ENCODE measurements at regions not wholly inside any gene's neighbourhood (a gene's known extent, or its start where the extent isn't known, plus 50 kb on each side); places are given as distances from the start of the nearest gene placed in this dataset.
"Not testable (repeated sequence)": the region's sequence is repeated elsewhere in the genome, so short reads cannot be mapped to it uniquely, and the experiment has no call there.

- no peak overlapping the region for H3K27ac Mint-ChIP-seq (ENCODE audit: unreplicated experiment)
- peaks cover 4% of the 10 kb centered on the region for H3K36me3 Mint-ChIP-seq (ENCODE audit: unreplicated experiment)
- H3K4me1 Mint-ChIP-seq (ENCODE audit: low read depth, unreplicated experiment) = no peaks in the 10 kb centered on the region
- H3K4me3 Mint-ChIP-seq (ENCODE audit: unreplicated experiment) = no peak overlapping the region
- TF ChIP-seq, protein P1, sequence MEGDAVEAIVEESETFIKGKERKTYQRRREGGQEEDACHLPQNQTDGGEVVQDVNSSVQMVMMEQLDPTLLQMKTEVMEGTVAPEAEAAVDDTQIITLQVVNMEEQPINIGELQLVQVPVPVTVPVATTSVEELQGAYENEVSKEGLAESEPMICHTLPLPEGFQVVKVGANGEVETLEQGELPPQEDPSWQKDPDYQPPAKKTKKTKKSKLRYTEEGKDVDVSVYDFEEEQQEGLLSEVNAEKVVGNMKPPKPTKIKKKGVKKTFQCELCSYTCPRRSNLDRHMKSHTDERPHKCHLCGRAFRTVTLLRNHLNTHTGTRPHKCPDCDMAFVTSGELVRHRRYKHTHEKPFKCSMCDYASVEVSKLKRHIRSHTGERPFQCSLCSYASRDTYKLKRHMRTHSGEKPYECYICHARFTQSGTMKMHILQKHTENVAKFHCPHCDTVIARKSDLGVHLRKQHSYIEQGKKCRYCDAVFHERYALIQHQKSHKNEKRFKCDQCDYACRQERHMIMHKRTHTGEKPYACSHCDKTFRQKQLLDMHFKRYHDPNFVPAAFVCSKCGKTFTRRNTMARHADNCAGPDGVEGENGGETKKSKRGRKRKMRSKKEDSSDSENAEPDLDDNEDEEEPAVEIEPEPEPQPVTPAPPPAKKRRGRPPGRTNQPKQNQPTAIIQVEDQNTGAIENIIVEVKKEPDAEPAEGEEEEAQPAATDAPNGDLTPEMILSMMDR (IDR thresholded peaks at IDR 0.05; ENCODE audit: partially characterized antibody, unreplicated experiment) = no peak
- peaks cover 2% of the 10 kb centered on the region for H3K27me3 Mint-ChIP-seq (ENCODE audit: unreplicated experiment)
- H3K9me3 Mint-ChIP-seq (ENCODE audit: unreplicated experiment) = no peaks in the 10 kb centered on the region
- DNase-seq = no peak
Observed at GRCh38 chr20:54726687-54727300, 251.4 kb downstream of the DOK5 start.

DNA sequence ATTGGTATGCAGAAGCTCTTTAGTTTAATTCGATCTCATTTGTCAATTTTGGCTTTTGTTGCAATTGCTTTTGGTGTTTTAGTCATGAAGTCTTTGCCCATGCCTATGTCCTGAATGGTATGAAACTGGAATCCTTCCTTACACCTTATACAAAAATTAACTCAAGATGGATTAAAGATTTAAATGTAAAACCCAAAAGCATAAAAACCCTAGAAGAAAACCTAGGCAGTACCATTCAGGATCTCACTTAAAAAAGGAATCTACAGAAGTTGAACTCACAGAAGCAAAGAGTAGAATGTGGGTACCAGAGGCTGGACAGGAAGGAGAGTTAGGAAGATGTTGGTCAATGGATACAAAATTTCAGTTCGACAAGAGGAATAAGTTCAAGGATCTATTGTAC is 249.9 kb downstream of the DOK5 start:
- not testable (repeated sequence) for H3K9me3 Mint-ChIP-seq (ENCODE audit: unreplicated experiment)

DNA sequence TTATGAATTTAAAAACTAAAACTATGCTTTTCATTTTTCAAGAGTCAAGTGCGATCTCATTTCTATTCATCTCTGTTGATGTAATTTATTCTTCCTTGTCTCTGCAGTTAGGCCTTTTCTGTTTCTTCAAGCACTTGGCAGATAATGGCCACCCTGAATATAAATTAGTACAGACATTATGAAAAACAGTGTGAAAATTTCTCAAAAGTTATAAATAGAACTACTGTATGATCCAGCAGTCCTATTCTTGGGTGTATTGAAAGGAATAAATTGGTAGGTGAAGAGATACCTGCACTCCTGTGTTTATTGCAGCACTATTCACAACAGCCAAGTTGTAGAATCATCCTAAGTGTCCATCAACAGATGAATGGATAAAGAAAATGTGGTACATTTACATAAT is 248.3 kb downstream of the DOK5 start:
- Mint-ChIP-seq H3K4me1 (ENCODE audit: low read depth, unreplicated experiment) (no peaks in the 10 kb centered on the region), H3K4me3 (ENCODE audit: unreplicated experiment) (no peak overlapping the region), H3K27ac (ENCODE audit: unreplicated experiment) (no peak overlapping the region), H3K9me3 (ENCODE audit: unreplicated experiment) (no peaks in the 10 kb centered on the region), H3K36me3 (ENCODE audit: unreplicated experiment) (peaks cover 5% of the 10 kb centered on the region), H3K27me3 (ENCODE audit: unreplicated experiment) (peaks cover 2% of the 10 kb centered on the region)
- no peak for DNase-seq
- TF ChIP-seq, protein P1 (IDR thresholded peaks at IDR 0.05; ENCODE audit: partially characterized antibody, unreplicated experiment) = no peak

More for the DNA sequence above, 249.9 kb downstream of the DOK5 start:
- H3K36me3 Mint-ChIP-seq (ENCODE audit: unreplicated experiment); H3K4me3 Mint-ChIP-seq (ENCODE audit: unreplicated experiment); DNase-seq; H3K4me1 Mint-ChIP-seq (ENCODE audit: low read depth, unreplicated experiment); H3K27ac Mint-ChIP-seq (ENCODE audit: unreplicated experiment); H3K27me3 Mint-ChIP-seq (ENCODE audit: unreplicated experiment): not testable (repeated sequence)

GRCh38 chr20:54717983-54718382 is 242.6 kb downstream of the DOK5 start:
- no peak for DNase-seq
- TF ChIP-seq, protein P1 (IDR thresholded peaks at IDR 0.05; ENCODE audit: partially characterized antibody, unreplicated experiment) = no peak
- Mint-ChIP-seq H3K27me3 (ENCODE audit: unreplicated experiment) (no peaks in the 10 kb centered on the region), H3K27ac (ENCODE audit: unreplicated experiment) (no peak overlapping the region), H3K9me3 (ENCODE audit: unreplicated experiment) (no peaks in the 10 kb centered on the region), H3K4me3 (ENCODE audit: unreplicated experiment) (no peak overlapping the region), H3K36me3 (ENCODE audit: unreplicated experiment) (peaks cover 5% of the 10 kb centered on the region), H3K4me1 (ENCODE audit: low read depth, unreplicated experiment) (peaks cover 7% of the 10 kb centered on the region)

DNA sequence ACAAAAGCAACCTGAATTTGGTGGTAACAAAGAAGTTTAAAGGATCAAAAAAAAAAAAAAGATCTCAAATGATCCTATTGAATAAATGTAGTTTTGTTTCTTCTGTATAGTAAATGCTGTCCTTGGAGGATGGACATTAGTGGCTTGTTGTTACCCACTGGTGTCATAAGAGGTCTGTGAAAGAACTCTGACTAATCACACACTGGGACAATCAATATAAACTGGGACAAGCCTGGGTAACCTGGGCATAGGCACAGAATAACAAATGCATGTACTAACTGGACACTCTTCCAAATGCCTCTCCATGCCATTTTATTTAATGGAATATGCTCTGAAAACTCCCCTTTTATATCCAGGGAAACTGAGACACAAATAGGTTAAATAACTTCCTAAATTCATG is 241.4 kb downstream of the DOK5 start:
- TF ChIP-seq, protein P1 (IDR thresholded peaks at IDR 0.05; ENCODE audit: partially characterized antibody, unreplicated experiment) = no peak
- peaks cover under 1% of the 10 kb centered on the region for H3K36me3 Mint-ChIP-seq (ENCODE audit: unreplicated experiment)
- H3K4me3 Mint-ChIP-seq (ENCODE audit: unreplicated experiment) = no peak overlapping the region
- no peaks in the 10 kb centered on the region for H3K9me3 Mint-ChIP-seq (ENCODE audit: unreplicated experiment)
- H3K27me3 Mint-ChIP-seq (ENCODE audit: unreplicated experiment) = no peaks in the 10 kb centered on the region
- no peak for DNase-seq
- H3K4me1 Mint-ChIP-seq (ENCODE audit: low read depth, unreplicated experiment) = peaks cover 7% of the 10 kb centered on the region
- no peak overlapping the region for H3K27ac Mint-ChIP-seq (ENCODE audit: unreplicated experiment)

Data from glutamatergic neuron (in vitro differentiated cells).